ENCODE measurements at regions not wholly inside any gene's neighbourhood (a gene's known extent, or its start where the extent isn't known, plus 50 kb on each side); places are given as distances from the start of the nearest gene placed in this dataset.

GRCh38 chr13:66154354-66154753 is 1075.8 kb downstream of the PCDH9 start:
- no peak for TF ChIP-seq REST (IDR thresholded peaks at IDR 0.05; ENCODE audit: unreplicated experiment)
- TF ChIP-seq CTCF (conservative IDR thresholded peaks at IDR 0.05; ENCODE audit: low read depth in 2 of 2) = no peak
- TF ChIP-seq CREB1 (CRISPR knock-in tag; IDR thresholded peaks at IDR 0.05; ENCODE audit: low read depth) = no peak
- no peak for TF ChIP-seq ETS1 (IDR thresholded peaks at IDR 0.05)
- no peak for TF ChIP-seq JUNB (IDR thresholded peaks at IDR 0.05; ENCODE audit: unreplicated experiment)
- Histone ChIP-seq H3K9me2 (ENCODE audit: insufficient read depth) (no peaks in the 10 kb centered on the region), H3K27ac (ENCODE audit: low read depth) (no peak overlapping the region), H3K4me1 (ENCODE audit: insufficient read depth) (no peaks in the 10 kb centered on the region), H3K36me3 (ENCODE audit: insufficient read depth) (no peaks in the 10 kb centered on the region), H3K79me2 (replicated peaks; ENCODE audit: insufficient read depth) (no peaks in the 10 kb centered on the region), H2AFZ (no peak overlapping the region), H3K27me3 (ENCODE audit: insufficient read depth) (no peaks in the 10 kb centered on the region), H4K20me1 (replicated peaks; ENCODE audit: insufficient read depth) (no peaks in the 10 kb centered on the region), H3K4me3 (no peak overlapping the region), H3K4me2 (no peak overlapping the region), H3F3A (replicated peaks; ENCODE audit: low read depth) (no peaks in the 10 kb centered on the region)
- H3K36me3 Mint-ChIP-seq (ENCODE audit: low read depth) = no peaks in the 10 kb centered on the region
- H3K27ac Mint-ChIP-seq = no peak overlapping the region
- ATAC-seq = no peak
- no peaks in the 10 kb centered on the region for H3K4me1 Mint-ChIP-seq
- H3K4me3 Mint-ChIP-seq = no peak overlapping the region
- no peaks in the 10 kb centered on the region for H3K9me3 Mint-ChIP-seq
- no peak for DNase-seq (ENCODE audit: low spot score)
- peaks cover 2% of the 10 kb centered on the region for H3K27me3 Mint-ChIP-seq (ENCODE audit: insufficient read depth, low read depth, poor library complexity)

GRCh38 chr13:66152596-66152995 is 1077.5 kb downstream of the PCDH9 start:
- Mint-ChIP-seq H3K27me3 (ENCODE audit: insufficient read depth, low read depth, poor library complexity) (peaks cover 2% of the 10 kb centered on the region), H3K27ac (no peak overlapping the region), H3K4me3 (no peak overlapping the region), H3K4me1 (no peaks in the 10 kb centered on the region), H3K36me3 (ENCODE audit: low read depth) (no peaks in the 10 kb centered on the region), H3K9me3 (no peaks in the 10 kb centered on the region)
- H3K36me3 ChIP-seq (ENCODE audit: insufficient read depth) = no peaks in the 10 kb centered on the region
- no peaks in the 10 kb centered on the region for H3K27me3 ChIP-seq (ENCODE audit: insufficient read depth)
- no peaks in the 10 kb centered on the region for H3K9me2 ChIP-seq (ENCODE audit: insufficient read depth)
- H3K79me2 ChIP-seq (replicated peaks; ENCODE audit: insufficient read depth) = no peaks in the 10 kb centered on the region
- DNase-seq (ENCODE audit: low spot score) = no peak
- no peak overlapping the region for H3K27ac ChIP-seq (ENCODE audit: low read depth)
- TF ChIP-seq STAT1 (IDR thresholded peaks at IDR 0.05; ENCODE audit: unreplicated experiment) (no peak), CREB1 (CRISPR knock-in tag; IDR thresholded peaks at IDR 0.05; ENCODE audit: low read depth) (no peak), POLR2AphosphoS5 (IDR thresholded peaks at IDR 0.05; ENCODE audit: low read depth) (no peak), ZNF462 (CRISPR knock-in tag; IDR thresholded peaks at IDR 0.05) (no peak)
- no peak overlapping the region for H2AFZ ChIP-seq
- H3K4me2 ChIP-seq = no peak overlapping the region
- H3K4me1 ChIP-seq (ENCODE audit: insufficient read depth) = no peaks in the 10 kb centered on the region
- no peaks in the 10 kb centered on the region for H4K20me1 ChIP-seq (replicated peaks; ENCODE audit: insufficient read depth)
- H3K4me3 ChIP-seq = no peak overlapping the region
- no peak for ATAC-seq
- no peaks in the 10 kb centered on the region for H3F3A ChIP-seq (replicated peaks; ENCODE audit: low read depth)

Measured in GM23338 (cell line).